ENCODE measurements at regions not wholly inside any gene's neighbourhood (a gene's known extent, or its start where the extent isn't known, plus 50 kb on each side); places are given as distances from the start of the nearest gene placed in this dataset.

- Histone ChIP-seq H2AFZ (ENCODE audit: low read length) (no peak overlapping the region), H3K79me1 (ENCODE audit: low read depth, low read length) (no peaks in the 10 kb centered on the region), H3K79me2 (ENCODE audit: control insufficient read depth in 1 of 2, insufficient read depth in 2 of 2, low read length in 2 of 2) (no peaks in the 10 kb centered on the region), H3K4me3 (ENCODE audit: extremely low read depth in 1 of 4, insufficient read depth in 2 of 4, low read depth in 3 of 4, low read length in 4 of 4) (no peak overlapping the region), H3K23me2 (ENCODE audit: low read depth, low read length) (peaks cover 3% of the 10 kb centered on the region; the same call in 1 of the 2 replicates), H4K8ac (ENCODE audit: extremely low read depth, insufficient read depth, low read length) (no peak overlapping the region), H3K27me3 (replicated peaks in 1 of 4; ENCODE audit: control insufficient read depth in 3 of 4, extremely low read depth in 1 of 4, insufficient read depth in 3 of 4, low read length in 3 of 4) (peaks cover 59 to 94% (median 90%) of the 10 kb centered on the region in 4 experiments), H4K91ac (replicated peaks; ENCODE audit: insufficient read length, low read length) (no peak overlapping the region), H3K9me3 (ENCODE audit: insufficient read depth in 2 of 2, low read depth in 1 of 2, low read length in 1 of 2) (peaks cover 0 to 2% of the 10 kb centered on the region in 2 experiments; a peak in 1 of 4 replicates), H2AK5ac (ENCODE audit: low read depth, low read length) (no peak overlapping the region), H2BK12ac (ENCODE audit: low read depth, low read length) (no peak overlapping the region), H3K4me1 (replicated peaks in 1 of 4; ENCODE audit: control insufficient read depth in 3 of 4, insufficient read depth in 4 of 4, low read length in 3 of 4) (peaks cover 9 to 14% (median 10%) of the 10 kb centered on the region in 4 experiments), H4K5ac (ENCODE audit: insufficient read length, low read depth, low read length) (no peak overlapping the region), H3K4me2 (ENCODE audit: insufficient read depth in 1 of 2, low read depth in 2 of 2, low read length in 2 of 2) (no peak overlapping the region), H3K23ac (ENCODE audit: insufficient read length) (no peak overlapping the region), H2BK5ac (ENCODE audit: low read depth, low read length) (no peak overlapping the region), H3K9ac (replicated peaks in 1 of 4; ENCODE audit: extremely low read depth in 1 of 4, low read depth in 3 of 4, low read length in 3 of 4) (no peak overlapping the region), H4K20me1 (replicated peaks in 1 of 2; ENCODE audit: control insufficient read depth in 1 of 2, insufficient read depth in 2 of 2, low read length in 2 of 2) (peaks cover 3 to 18% of the 10 kb centered on the region in 2 experiments), H2BK15ac (ENCODE audit: low read length) (no peak overlapping the region), H3K27ac (ENCODE audit: low read depth, low read length) (no peak overlapping the region), H2BK120ac (replicated peaks; ENCODE audit: low read depth, low read length) (no peak overlapping the region), H3K18ac (ENCODE audit: extremely low read depth, low read length) (no peak overlapping the region), H2BK20ac (ENCODE audit: low read length) (no peak overlapping the region), H3K4ac (replicated peaks; ENCODE audit: insufficient read length, low read depth, low read length) (no peak overlapping the region), H3K36me3 (ENCODE audit: control insufficient read depth in 2 of 4, insufficient read depth in 4 of 4, low read length in 3 of 4) (no peaks in the 10 kb centered on the region), H3K56ac (replicated peaks; ENCODE audit: insufficient read length, low read depth, low read length) (no peak overlapping the region), H3K14ac (ENCODE audit: insufficient read length) (no peak overlapping the region)
- FAIRE-seq (no peak), DNase-seq (ENCODE audit: low read depth in 1 of 2, low spot score in 2 of 2) (no peak)
- 75% methylated on average over 10 of the region's 10 CpGs; no CpG with 5 or more reads in 1 of the 2 experiments for WGBS, 2 experiments (ENCODE audit: extremely low coverage in 1 of 2, insufficient coverage in 1 of 2, insufficient read length in 1 of 2, insufficient replicate concordance in 2 of 2, low coverage in 1 of 2, low lambda C conversion rate in 2 of 2, missing lambda C conversion rate in 1 of 2)
- no peak for TF ChIP-seq RNF2 (IDR thresholded peaks at IDR 0.05; ENCODE audit: borderline replicate concordance, low read depth, low read length, missing control alignments, poor library complexity, severe bottlenecking)
- TF ChIP-seq SP2 (IDR thresholded peaks at IDR 0.05; ENCODE audit: low read length): no peak
- no peak for TF ChIP-seq SP1 (IDR thresholded peaks at IDR 0.05; ENCODE audit: low read depth, low read length)
- TF ChIP-seq CTBP2 (IDR thresholded peaks at IDR 0.05; ENCODE audit: borderline replicate concordance, insufficient read depth, insufficient read length, low read length): no peak
- TF ChIP-seq SIN3A (conservative IDR thresholded peaks at IDR 0.05 in 1 of 2, IDR thresholded peaks at IDR 0.05 in 1 of 2; ENCODE audit: low read depth in 1 of 2, low read length in 2 of 2): no peak
- TF ChIP-seq KDM1A (IDR thresholded peaks at IDR 0.05; ENCODE audit: borderline replicate concordance, low read length): no peak
- TF ChIP-seq JUN (IDR thresholded peaks at IDR 0.05; ENCODE audit: low read depth, low read length): no peak
- TF ChIP-seq RAD21 (IDR thresholded peaks at IDR 0.05 in 1 of 2, conservative IDR thresholded peaks at IDR 0.05 in 1 of 2; ENCODE audit: low read depth in 2 of 2, low read length in 2 of 2): no peak
- POLR2A ChIA-PET (ENCODE audit: partially characterized antibody): interaction anchor here (1.2 to 1.5 kb wide), 2 partner anchors 10 to 247 kb away, joined by 3 to 4 read pairs; no protein-coding TSS in a partner anchor
- CTCF ChIA-PET (ENCODE audit: partially characterized antibody): interaction anchor here (0.8 to 3.0 kb wide), 11 partner anchors 11 to 232 kb away, joined by 3 to 12 read pairs (median 3); partner anchors contain the start of gene FGF18
Measured at GRCh38 chr5:171625646-171626045, 160.0 kb upstream of the SMIM23 start.

All from H1 (cell line).